HG03520 (cell line): ENCODE measurements at regions not wholly inside any gene's neighbourhood (a gene's known extent, or its start where the extent isn't known, plus 50 kb on each side); places are given as distances from the start of the nearest gene placed in this dataset.

Experiments used
- ATAC-seq: cut with Tn5 transposase; IDR thresholded peaks from one replicate; pipeline ENCODE4 v1.9.1; 2021; ENCODE audit warnings: mild to moderate bottlenecking, moderate library complexity; ENCODE audit not compliant: unreplicated experiment

DNA sequence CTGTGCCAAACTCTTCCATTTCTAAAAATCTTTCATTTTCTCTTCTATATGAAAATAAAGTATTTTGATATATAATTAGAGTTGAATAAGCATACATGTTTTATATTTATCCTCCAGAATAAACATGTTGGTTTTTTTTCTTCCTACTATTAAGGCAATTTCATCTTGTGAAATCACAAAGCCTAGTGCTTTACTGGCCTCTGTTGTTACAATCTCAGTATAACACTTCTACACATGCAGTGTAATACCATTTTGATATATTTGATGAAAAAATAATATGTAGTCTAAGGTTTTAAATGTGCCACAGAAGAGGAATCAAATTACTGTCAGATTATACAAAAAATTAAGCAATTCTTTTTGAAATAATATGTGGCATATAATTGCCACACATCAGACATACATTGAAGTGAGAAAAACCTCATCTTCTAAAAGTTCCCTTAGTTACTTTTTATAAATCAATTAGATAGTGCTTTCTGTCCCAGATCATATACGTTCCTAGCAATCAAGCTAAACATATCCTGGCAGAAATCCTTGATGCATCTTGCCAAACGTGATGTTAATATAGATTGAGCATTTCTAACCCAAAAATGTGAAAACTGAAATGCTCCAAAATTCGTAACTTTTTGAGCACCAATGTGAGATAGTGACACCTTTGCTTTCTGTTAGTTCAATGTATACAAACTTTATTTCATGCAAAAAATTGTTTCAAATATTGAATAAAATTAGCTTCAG lies 225.1 kb upstream of the MANEA start:
- ATAC-seq, result no peak

DNA sequence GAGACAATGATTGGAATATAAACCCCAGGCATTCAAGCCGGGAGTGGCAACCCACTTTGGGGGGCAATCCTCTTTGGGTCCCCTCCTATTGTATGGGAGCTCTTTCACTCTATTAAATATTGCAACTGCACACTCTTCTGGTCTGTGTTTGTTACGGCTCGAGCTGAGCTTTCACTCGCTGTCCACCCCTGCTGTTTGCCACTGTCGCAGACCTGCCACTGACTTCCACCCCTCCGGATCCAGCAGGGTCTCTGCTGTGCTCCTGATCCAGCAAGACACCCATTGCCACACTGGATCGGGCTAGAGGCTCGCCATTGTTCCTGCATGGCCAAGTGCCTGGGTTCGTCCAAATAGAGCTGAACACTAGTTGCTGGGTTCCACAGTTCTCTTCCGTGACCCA lies 222.8 kb upstream of the MANEA start:
- ATAC-seq, result no peak

- no peak for ATAC-seq
Observed at GRCh38 chr6:95357380-95358020, 219.8 kb upstream of the MANEA start.

- peak; percentile 88 for ATAC-seq
Observed at GRCh38 chr6:95364016-95364604, 213.2 kb upstream of the MANEA start.

- ATAC-seq, result no peak
Observed at GRCh38 chr6:95365454-95365853, 211.9 kb upstream of the MANEA start.

DNA sequence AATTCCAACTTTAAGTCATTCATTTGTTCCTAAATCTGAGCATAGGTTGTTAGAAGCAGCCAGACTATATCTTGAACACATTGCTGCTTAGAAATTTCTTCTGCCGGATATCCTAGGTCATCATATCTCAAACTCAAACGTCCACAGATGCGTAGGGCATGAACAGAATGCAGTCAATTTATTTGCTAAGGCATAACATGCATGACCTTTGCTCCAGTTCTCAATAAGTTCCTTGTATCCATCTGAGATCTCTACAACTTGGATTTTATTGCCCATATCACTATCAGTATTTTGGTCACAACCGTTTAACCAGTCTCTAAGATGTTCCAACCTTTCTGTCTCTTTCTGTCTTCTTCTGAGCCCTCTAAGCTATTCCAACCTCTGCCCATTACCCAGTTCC lies 210.9 kb upstream of the MANEA start:
- ATAC-seq, result no peak

DNA sequence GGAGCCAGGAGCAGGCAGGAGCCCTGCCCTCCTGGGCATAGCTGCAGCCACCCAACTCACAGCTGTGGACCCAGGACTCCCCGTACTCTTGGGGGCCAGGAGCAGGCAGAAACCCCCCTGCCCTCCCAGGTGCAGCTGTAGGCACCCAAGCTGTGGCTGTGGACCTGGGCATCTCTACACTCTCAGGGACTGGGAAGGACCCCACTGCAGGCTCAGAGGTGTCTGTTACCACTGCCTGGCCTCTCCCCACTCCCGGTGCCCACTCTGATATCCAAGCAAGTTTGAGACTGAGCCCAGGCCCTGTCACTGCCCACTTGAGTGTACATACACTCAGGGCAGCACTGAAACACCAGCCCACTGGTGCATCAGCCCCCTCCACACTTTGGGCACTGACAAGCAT lies 193.5 kb upstream of the MANEA start:
- no peak for ATAC-seq

DNA sequence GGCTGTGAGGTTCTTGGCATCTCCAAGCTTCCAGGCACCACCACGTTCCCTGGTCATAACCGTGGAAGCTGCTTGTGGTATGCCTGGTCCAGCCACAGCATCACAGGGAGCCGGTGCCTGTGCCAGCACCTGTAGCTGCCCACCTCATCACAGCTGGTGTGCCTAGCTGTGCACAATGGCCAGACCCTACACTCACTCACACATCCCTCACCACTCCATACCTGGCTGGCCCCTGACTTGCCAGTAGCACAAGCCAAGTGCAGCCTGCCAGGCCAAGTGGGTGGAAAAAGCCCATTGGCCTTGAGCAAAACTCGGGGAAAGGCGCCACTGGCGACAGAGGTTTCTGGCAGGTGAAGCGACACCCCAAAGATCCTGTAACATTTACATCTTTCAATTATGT lies 192.3 kb upstream of the MANEA start:
- ATAC-seq, result no peak

GRCh38 chr6:95387845-95388244 lies 189.5 kb upstream of the MANEA start:
- no peak for ATAC-seq

DNA sequence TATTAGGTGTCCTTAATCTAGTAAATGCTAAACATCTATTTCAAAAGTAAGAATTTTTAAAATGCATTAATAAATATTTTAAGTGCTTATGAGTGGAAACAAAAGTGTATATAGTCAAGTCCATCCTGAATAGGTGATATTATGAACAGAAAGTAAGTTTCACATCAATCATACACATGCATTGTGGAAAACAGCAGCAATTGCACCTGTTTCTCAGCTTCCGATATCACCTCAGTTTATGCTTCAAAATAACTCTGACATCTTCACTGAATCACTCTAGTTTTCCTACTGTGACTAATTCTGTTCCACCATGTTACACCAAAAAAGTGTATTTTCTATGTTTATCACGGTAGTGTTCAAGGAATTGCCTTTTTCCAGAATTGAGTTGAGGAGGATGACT lies 172.6 kb upstream of the MANEA start:
- ATAC-seq, result no peak

- ATAC-seq, result no peak
Observed at GRCh38 chr6:95408111-95408510, 169.2 kb upstream of the MANEA start.

DNA sequence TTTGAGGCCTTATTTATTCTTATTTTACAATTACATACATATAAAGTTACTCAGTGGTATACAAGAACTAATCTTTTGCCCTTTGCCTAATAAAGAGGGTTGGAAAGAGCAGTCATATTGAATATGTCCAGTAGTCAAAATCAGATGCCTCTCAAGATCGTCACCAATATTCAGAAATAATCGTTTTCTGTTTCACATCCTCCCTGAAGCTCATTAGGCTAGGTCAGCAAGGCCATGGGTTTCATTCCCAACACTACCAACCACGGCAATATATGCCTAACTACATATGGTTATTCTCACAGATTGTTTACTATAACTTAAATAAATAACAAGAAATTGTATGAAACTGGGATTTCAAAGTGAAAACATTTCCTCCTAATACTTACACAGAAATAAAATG lies 167.2 kb upstream of the MANEA start:
- ATAC-seq, result no peak

DNA sequence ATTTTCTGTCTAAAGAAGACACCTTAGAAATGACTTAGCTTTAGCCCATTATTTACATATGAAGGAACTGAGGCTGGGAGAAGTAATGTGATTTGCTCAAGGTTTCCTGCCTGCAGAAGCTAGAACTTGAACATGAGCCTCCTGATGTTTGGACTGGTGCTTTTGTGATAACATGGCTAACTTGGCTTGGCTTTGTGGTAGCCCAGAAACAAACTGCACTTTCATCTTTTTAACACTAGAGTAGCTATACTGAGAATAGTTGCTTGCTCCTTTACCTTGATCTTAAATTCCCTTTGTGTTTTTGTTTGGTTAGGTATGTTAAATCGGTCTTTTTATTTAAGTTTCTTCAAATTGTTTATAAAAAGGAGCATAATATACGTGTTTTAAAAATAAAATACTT lies 163.5 kb upstream of the MANEA start:
- ATAC-seq, result no peak

GRCh38 chr6:95417856-95418255 lies 159.5 kb upstream of the MANEA start:
- ATAC-seq, result no peak

DNA sequence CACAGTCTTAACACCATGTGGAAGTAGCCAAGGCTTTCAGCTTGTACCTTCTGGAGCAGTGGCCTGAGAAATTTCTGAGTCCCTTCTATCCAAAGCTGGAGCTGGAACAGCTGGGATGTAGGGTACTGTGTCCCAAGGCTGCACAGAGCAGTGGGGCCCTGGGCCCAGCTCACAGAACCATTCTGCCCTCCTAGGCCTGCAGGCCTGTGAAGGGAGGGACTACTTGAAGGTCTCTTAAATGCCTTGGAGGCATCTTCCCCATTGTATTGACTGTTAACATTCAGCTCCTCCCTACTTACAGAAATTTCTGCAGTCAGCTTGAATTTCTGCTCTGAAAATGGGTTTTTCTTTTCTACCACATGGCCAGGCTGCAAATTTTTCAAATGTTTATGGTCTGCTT lies 156.5 kb upstream of the MANEA start:
- no peak for ATAC-seq

GRCh38 chr6:95423331-95423730 lies 154.0 kb upstream of the MANEA start:
- ATAC-seq, result no peak

DNA sequence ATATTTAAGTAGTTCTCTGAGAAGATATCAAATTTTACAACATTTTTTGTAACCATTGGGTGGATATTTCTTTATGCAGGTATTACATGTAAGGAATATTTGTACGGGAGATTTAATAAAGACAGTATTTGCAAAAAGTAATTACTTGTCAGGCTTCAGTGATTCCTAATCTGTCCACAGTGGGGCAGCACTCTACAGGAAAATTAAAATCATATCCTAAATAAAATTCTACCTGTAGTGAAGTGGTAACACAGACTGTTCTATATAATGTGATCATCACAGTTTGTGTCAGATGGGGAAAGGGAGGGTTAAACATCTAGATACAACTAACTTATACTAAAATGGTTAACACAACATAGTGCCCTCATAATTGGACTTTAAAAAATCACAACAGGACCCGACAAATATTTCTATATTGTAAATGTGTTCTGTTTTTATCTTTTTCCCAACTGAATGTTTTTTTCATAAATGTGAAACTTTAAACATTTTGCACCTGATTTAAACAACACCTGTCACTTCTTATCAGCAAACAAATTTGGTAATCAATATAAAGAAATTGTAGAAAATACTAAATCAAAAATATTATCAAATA lies 145.6 kb upstream of the MANEA start:
- ATAC-seq, result peak; percentile 66

- no peak for ATAC-seq
Observed at GRCh38 chr6:95439741-95440140, 137.6 kb upstream of the MANEA start.

DNA sequence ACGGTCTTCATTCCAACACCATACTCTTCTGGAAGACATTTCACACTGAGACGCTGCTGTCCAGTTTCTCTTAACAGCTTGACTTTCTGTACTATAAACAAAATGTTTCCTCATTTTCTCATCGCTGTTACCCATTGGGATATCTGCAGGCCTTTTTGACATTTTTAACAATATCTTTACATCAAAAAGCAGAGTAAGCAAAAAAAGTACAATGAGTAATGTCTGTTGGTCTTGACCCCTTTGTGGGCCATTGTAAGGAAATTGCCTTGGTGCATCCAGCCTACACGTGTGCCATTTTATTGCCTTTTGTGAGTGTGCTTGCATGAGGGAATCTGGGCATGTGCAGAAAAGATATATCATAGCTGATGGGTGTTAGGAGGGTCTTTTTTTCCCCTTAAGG lies 129.1 kb upstream of the MANEA start:
- ATAC-seq, result no peak

DNA sequence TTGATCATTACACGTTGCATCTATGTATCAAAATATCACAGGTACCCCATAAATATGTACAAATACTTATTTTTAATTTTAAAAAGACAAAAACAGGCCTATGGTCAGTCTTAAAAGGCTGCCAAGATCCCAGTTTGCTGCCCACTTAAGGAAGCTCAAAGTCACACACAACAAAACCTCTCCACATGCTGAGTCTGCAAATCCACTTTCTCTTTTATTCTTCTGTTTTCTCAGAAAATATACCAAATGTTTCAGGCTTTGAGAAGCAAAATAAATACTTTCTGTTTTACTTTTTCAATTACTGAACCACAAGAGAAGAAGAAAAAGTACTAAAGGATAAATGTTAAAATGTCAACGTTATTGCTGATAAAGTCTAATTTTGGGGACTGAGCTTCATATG lies 107.8 kb upstream of the MANEA start:
- ATAC-seq, result no peak

DNA sequence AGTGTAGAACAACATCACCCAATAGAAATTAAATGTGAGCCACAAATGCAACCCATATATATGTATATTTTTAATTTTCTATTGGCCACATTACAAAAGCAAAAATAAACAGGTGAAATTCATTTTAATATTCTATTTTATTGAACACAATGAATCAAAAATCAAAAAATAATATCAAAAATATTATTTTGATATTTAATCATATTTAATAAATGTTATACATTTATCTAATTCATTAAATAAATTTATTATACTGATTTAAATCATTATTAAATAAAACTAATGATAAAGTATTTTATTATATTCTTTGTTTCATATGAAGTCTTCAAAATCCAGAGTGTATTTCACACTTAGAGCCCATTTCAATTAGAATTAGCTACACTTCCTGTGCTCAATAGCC lies 98.4 kb upstream of the MANEA start:
- no peak for ATAC-seq

DNA sequence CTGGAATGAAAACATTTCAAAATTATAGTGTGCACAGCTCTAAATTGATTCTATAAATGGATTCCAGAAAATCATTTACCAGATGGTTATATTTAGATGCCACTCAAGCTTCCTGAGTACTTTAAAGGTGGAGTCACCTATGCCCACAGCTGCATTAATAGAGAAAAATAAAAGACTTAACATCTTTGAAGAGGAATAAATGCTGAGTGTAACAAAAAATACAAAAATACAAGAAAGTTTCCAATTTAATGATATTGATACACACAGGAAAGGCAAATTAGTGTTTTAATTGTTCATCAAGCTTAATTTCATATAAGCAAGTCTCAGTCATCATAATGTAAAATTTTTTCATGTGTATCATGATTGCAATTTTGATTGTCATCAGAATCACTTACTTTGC lies 89.5 kb upstream of the MANEA start:
- no peak for ATAC-seq
